ENCODE measurements at regions not wholly inside any gene's neighbourhood (a gene's known extent, or its start where the extent isn't known, plus 50 kb on each side); places are given as distances from the start of the nearest gene placed in this dataset.
A peak's percentile ranks its signal among the peaks of the same experiment; 100 is the strongest.

DNA sequence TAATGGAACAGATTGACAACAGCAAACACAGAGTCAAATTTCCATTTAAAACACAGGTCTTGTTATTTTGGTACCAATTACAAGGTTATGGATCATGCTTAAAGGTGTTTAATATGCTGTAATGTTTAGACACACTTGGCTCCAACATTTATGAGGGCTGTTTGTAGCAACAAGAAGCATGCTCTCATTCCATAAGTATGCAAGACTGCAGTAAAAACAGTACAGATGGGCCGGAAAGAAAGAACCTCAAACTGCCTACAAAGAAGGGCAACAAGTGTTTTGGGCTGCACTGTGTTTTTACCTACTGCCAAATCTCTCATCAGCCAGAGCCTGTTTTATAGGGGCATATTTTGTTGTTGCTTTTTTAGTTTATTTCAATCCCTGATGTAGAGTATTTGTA, 100.5 kb upstream of the HS3ST3A1 start:
- no peak overlapping the region for H3K4me3 ChIP-seq (ENCODE audit: low read depth, low read length)
- CTCF ChIA-PET = no interaction called here
- POLR2A ChIA-PET = interaction anchor here (0.6 kb wide), 1 partner anchor 26 kb away, joined by 4 read pairs; no protein-coding TSS in a partner anchor
- peak; percentile 76 for DNase-seq (ENCODE audit: low read depth)
- H3K36me3 ChIP-seq (ENCODE audit: control insufficient read depth, insufficient read depth, low read length) = no peaks in the 10 kb centered on the region
- no peaks in the 10 kb centered on the region for H3K27me3 ChIP-seq (ENCODE audit: control insufficient read depth, insufficient read depth, low read length)
- TF ChIP-seq, protein P1, sequence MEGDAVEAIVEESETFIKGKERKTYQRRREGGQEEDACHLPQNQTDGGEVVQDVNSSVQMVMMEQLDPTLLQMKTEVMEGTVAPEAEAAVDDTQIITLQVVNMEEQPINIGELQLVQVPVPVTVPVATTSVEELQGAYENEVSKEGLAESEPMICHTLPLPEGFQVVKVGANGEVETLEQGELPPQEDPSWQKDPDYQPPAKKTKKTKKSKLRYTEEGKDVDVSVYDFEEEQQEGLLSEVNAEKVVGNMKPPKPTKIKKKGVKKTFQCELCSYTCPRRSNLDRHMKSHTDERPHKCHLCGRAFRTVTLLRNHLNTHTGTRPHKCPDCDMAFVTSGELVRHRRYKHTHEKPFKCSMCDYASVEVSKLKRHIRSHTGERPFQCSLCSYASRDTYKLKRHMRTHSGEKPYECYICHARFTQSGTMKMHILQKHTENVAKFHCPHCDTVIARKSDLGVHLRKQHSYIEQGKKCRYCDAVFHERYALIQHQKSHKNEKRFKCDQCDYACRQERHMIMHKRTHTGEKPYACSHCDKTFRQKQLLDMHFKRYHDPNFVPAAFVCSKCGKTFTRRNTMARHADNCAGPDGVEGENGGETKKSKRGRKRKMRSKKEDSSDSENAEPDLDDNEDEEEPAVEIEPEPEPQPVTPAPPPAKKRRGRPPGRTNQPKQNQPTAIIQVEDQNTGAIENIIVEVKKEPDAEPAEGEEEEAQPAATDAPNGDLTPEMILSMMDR (IDR thresholded peaks at IDR 0.05; ENCODE audit: insufficient read depth, low read depth, low read length) = no peak

DNA sequence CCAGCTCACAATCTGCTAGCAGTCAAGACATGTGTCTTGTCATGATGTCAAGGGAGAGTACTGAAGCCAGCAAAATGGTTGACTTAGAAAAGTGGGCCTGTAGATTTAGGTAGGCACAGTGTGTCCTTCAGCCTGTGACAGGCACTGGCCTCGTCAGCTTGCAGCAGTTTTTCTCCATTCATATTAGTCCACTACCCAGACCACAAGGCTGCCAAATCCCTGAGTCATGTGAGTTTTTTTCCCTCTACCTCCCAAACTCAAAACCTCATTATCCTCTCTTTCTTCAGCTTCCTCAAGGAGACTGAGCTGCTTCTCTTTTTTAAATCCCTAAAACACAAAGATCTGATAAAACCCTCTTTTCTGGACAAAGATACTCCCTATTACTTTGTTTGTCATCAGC, 102.6 kb upstream of the HS3ST3A1 start:
- H3K4me3 ChIP-seq (ENCODE audit: low read depth, low read length) = no peak overlapping the region
- TF ChIP-seq, protein P1 (IDR thresholded peaks at IDR 0.05; ENCODE audit: insufficient read depth, low read depth, low read length) = no peak
- H3K36me3 ChIP-seq (ENCODE audit: control insufficient read depth, insufficient read depth, low read length) = no peaks in the 10 kb centered on the region
- POLR2A ChIA-PET = interaction anchor here (0.7 kb wide), 1 partner anchor 48 kb away, joined by 17 read pairs; no protein-coding TSS in a partner anchor
- peak; percentile 26 for DNase-seq (ENCODE audit: low read depth)
- H3K27me3 ChIP-seq (ENCODE audit: control insufficient read depth, insufficient read depth, low read length) = no peaks in the 10 kb centered on the region
- CTCF ChIA-PET = interaction anchor here (1.1 to 1.9 kb wide), 4 partner anchors 9 to 12 kb away, joined by 3 to 6 read pairs (median 4); no protein-coding TSS in a partner anchor

- ChIA-PET POLR2A (no interaction called here), CTCF (interaction anchor here (1.2 to 1.9 kb wide), 3 partner anchors 9 to 11 kb away, joined by 3 to 6 read pairs (median 4); no protein-coding TSS in a partner anchor)
- no peaks in the 10 kb centered on the region for H3K27me3 ChIP-seq (ENCODE audit: control insufficient read depth, insufficient read depth, low read length)
- TF ChIP-seq, protein P1 (IDR thresholded peaks at IDR 0.05; ENCODE audit: insufficient read depth, low read depth, low read length) = no peak
- no peaks in the 10 kb centered on the region for H3K36me3 ChIP-seq (ENCODE audit: control insufficient read depth, insufficient read depth, low read length)
- no peak for DNase-seq (ENCODE audit: low read depth)
- no peak overlapping the region for H3K4me3 ChIP-seq (ENCODE audit: low read depth, low read length)
Observed at GRCh38 chr17:13705221-13705620, 103.5 kb upstream of the HS3ST3A1 start.

DNA sequence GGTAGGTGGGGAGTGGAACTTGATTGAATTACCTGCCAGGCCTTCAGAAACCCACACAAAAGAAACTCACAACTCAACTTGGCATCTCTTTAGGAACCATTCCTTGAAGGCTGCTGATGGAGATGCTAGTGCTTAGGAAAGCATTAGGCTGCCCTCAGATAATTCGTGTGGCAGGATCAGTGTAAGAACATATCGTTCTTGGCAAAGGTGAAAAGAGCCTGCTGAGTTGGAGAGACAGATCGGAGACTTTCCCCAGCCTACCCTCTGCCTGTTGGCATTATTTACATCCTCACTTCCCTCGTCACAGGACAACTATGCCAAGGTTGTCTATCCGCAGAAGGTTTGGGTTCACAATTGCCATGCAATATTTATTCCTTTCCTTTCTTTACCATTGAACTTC, 120.0 kb upstream of the HS3ST3A1 start:
- DNase-seq (ENCODE audit: low read depth) = no peak
- ChIA-PET CTCF (no interaction called here), POLR2A (no interaction called here)
- Histone ChIP-seq H3K36me3 (ENCODE audit: control insufficient read depth, insufficient read depth, low read length) (no peaks in the 10 kb centered on the region), H3K4me3 (ENCODE audit: low read depth, low read length) (no peak overlapping the region), H3K27me3 (ENCODE audit: control insufficient read depth, insufficient read depth, low read length) (no peaks in the 10 kb centered on the region)
- TF ChIP-seq, protein P1 (IDR thresholded peaks at IDR 0.05; ENCODE audit: insufficient read depth, low read depth, low read length) = no peak

- CTCF ChIA-PET = interaction anchor here (0.8 kb wide), 1 partner anchor 21 kb away, joined by 3 read pairs; no protein-coding TSS in a partner anchor
- H3K36me3 ChIP-seq (ENCODE audit: control insufficient read depth, insufficient read depth, low read length) = no peaks in the 10 kb centered on the region
- DNase-seq (ENCODE audit: low read depth) = no peak
- H3K4me3 ChIP-seq (ENCODE audit: low read depth, low read length) = no peak overlapping the region
- TF ChIP-seq, protein P1 (IDR thresholded peaks at IDR 0.05; ENCODE audit: insufficient read depth, low read depth, low read length) = no peak
- H3K27me3 ChIP-seq (ENCODE audit: control insufficient read depth, insufficient read depth, low read length) = no peaks in the 10 kb centered on the region
- POLR2A ChIA-PET = no interaction called here
Observed at GRCh38 chr17:13725288-13725990, 123.7 kb upstream of the HS3ST3A1 start.

Data from BJ (cell line).